ENCODE measurements at regions not wholly inside any gene's neighbourhood (a gene's known extent, or its start where the extent isn't known, plus 50 kb on each side); places are given as distances from the start of the nearest gene placed in this dataset.

- DNase-seq (ENCODE audit: extremely low spot score, unreplicated experiment) = no peak
- Mint-ChIP-seq H3K27ac (no peak overlapping the region), H3K9me3 (no peaks in the 10 kb centered on the region), H3K27me3 (no peaks in the 10 kb centered on the region), H3K36me3 (no peaks in the 10 kb centered on the region), H3K4me3 (no peak overlapping the region), H3K4me1 (ENCODE audit: unreplicated experiment) (peaks cover 11% of the 10 kb centered on the region)
- TF ChIP-seq CTCF (conservative IDR thresholded peaks at IDR 0.05) = no peak
Observed at GRCh38 chr21:31406510-31406909, 62.4 kb upstream of the TIAM1 start.

- no peaks in the 10 kb centered on the region for H3K27me3 Mint-ChIP-seq
- no peak overlapping the region for H3K4me3 Mint-ChIP-seq
- no peaks in the 10 kb centered on the region for H3K36me3 Mint-ChIP-seq
- no peaks in the 10 kb centered on the region for H3K9me3 Mint-ChIP-seq
- H3K4me1 Mint-ChIP-seq (ENCODE audit: unreplicated experiment) = peaks cover 11% of the 10 kb centered on the region
- H3K27ac Mint-ChIP-seq = no peak overlapping the region
- TF ChIP-seq CTCF (conservative IDR thresholded peaks at IDR 0.05) = no peak
- DNase-seq (ENCODE audit: extremely low spot score, unreplicated experiment) = no peak
Observed at GRCh38 chr21:31405604-31406003, 61.5 kb upstream of the TIAM1 start.

- Mint-ChIP-seq H3K27me3 (no peaks in the 10 kb centered on the region), H3K4me1 (ENCODE audit: unreplicated experiment) (peaks cover 11% of the 10 kb centered on the region), H3K27ac (no peak overlapping the region), H3K9me3 (no peaks in the 10 kb centered on the region), H3K4me3 (no peak overlapping the region), H3K36me3 (no peaks in the 10 kb centered on the region)
- no peak for DNase-seq (ENCODE audit: extremely low spot score, unreplicated experiment)
- TF ChIP-seq CTCF (conservative IDR thresholded peaks at IDR 0.05) = no peak
Observed at GRCh38 chr21:31403596-31404333, 59.7 kb upstream of the TIAM1 start.

GRCh38 chr21:31399591-31399990 lies 55.5 kb upstream of the TIAM1 start:
- H3K4me3 Mint-ChIP-seq = peak overlapping the region; percentile 47
- H3K27ac Mint-ChIP-seq = no peak overlapping the region
- H3K36me3 Mint-ChIP-seq = no peaks in the 10 kb centered on the region
- no peak for TF ChIP-seq CTCF (conservative IDR thresholded peaks at IDR 0.05)
- H3K9me3 Mint-ChIP-seq = no peaks in the 10 kb centered on the region
- no peak for DNase-seq (ENCODE audit: extremely low spot score, unreplicated experiment)
- H3K27me3 Mint-ChIP-seq = no peaks in the 10 kb centered on the region
- H3K4me1 Mint-ChIP-seq (ENCODE audit: unreplicated experiment) = peaks cover 43% of the 10 kb centered on the region

- H3K4me3 Mint-ChIP-seq = no peak overlapping the region
- no peaks in the 10 kb centered on the region for H3K36me3 Mint-ChIP-seq
- no peaks in the 10 kb centered on the region for H3K27me3 Mint-ChIP-seq
- no peaks in the 10 kb centered on the region for H3K9me3 Mint-ChIP-seq
- no peak overlapping the region for H3K27ac Mint-ChIP-seq
- no peak for DNase-seq (ENCODE audit: extremely low spot score, unreplicated experiment)
- H3K4me1 Mint-ChIP-seq (ENCODE audit: unreplicated experiment) = peaks cover 43% of the 10 kb centered on the region
- TF ChIP-seq CTCF (conservative IDR thresholded peaks at IDR 0.05) = no peak
Observed at GRCh38 chr21:31398574-31398973, 54.5 kb upstream of the TIAM1 start.

Data from type B pancreatic cell (in vitro differentiated cells).